Fibroblast of lung (primary cell): ENCODE measurements at regions not wholly inside any gene's neighbourhood (a gene's known extent, or its start where the extent isn't known, plus 50 kb on each side); places are given as distances from the start of the nearest gene placed in this dataset.

Experiments used
- DNase-seq, 2 donors: peaks; one replicate each; pipeline versions ENCODE4 v3.0.0 to v3.0.0-alpha.2; 2010; ENCODE audit warnings: low read depth in 2 of 2
- H2AFZ ChIP-seq: 2 replicates; pipeline ENCODE4 v1.5.1; 2012; ENCODE audit warnings: low read length, control low read depth, inconsistent platforms
- H3K27ac ChIP-seq: 2 replicates; pipeline ENCODE4 v1.5.1; 2011; ENCODE audit warnings: low read length, control low read depth; ENCODE audit not compliant: insufficient read depth
- H3K27me3 ChIP-seq: 2 replicates; pipeline ENCODE4 v1.5.1; 2011; ENCODE audit warnings: mild to moderate bottlenecking, low read length; ENCODE audit not compliant: control insufficient read depth, insufficient read depth
- H3K36me3 ChIP-seq: 2 replicates; pipeline ENCODE4 v1.5.1; 2011; ENCODE audit warnings: low read length; ENCODE audit not compliant: control insufficient read depth, insufficient read depth
- H3K4me1 ChIP-seq: 2 replicates; pipeline ENCODE4 v1.5.1; 2011; ENCODE audit warnings: low read length; ENCODE audit not compliant: control insufficient read depth, insufficient read depth; ENCODE audit errors: extremely low read depth
- H3K4me2 ChIP-seq: 2 replicates; pipeline ENCODE4 v1.5.1; 2011; ENCODE audit warnings: low read length, control low read depth; ENCODE audit not compliant: insufficient read depth; ENCODE audit errors: extremely low read depth
- H3K4me3 ChIP-seq, 4 experiments: fragments of 200-600 bp in 1 of 4; sonication (generic) in 1 of 4; replicated peaks in 1 of 4; 2 replicates each; pipeline ENCODE4 v1.5.1; 2011 to 2016; ENCODE audit warnings: low read length in 4 of 4, low read depth in 3 of 4, mild to moderate bottlenecking in 3 of 4, control low read depth in 2 of 4, inconsistent platforms in 1 of 4, mixed read lengths in 1 of 4; ENCODE audit not compliant: insufficient read depth in 1 of 4; ENCODE audit errors: control extremely low read depth in 1 of 4
- H3K79me2 ChIP-seq: 2 replicates; pipeline ENCODE4 v1.5.1; 2012; ENCODE audit warnings: mild to moderate bottlenecking, low read length, inconsistent platforms; ENCODE audit not compliant: control insufficient read depth, insufficient read depth
- H3K9ac ChIP-seq: 2 replicates; pipeline ENCODE4 v1.5.1; 2011; ENCODE audit warnings: mild to moderate bottlenecking, low read length, control low read depth; ENCODE audit not compliant: insufficient read depth
- H3K9me3 ChIP-seq: 2 replicates; pipeline ENCODE4 v1.5.1; 2012; ENCODE audit warnings: low read depth, low read length; ENCODE audit not compliant: control insufficient read depth, insufficient read depth
- H4K20me1 ChIP-seq: 2 replicates; pipeline ENCODE4 v1.5.1; 2011; ENCODE audit warnings: low read length; ENCODE audit not compliant: control insufficient read depth, insufficient read depth; ENCODE audit errors: extremely low read depth
- CTCF ChIP-seq, 2 donors: IDR thresholded peaks in 1 of 2; conservative IDR thresholded peaks in 1 of 2; 1 replicate in 1 of 2; 2 replicates in 1 of 2; pipeline ENCODE4 v1.5.1; 2011 to 2012; ENCODE audit warnings: low read length in 2 of 2, control low read depth in 1 of 2, inconsistent platforms in 1 of 2, low read depth in 1 of 2, mild to moderate bottlenecking in 1 of 2
- EZH2 ChIP-seq: IDR thresholded peaks from 2 replicates; pipeline ENCODE4 v1.5.1; 2012; ENCODE audit warnings: low read length, control low read depth, mild to moderate bottlenecking; ENCODE audit errors: missing control alignments

- H3K9me3 ChIP-seq: no peaks in the 10 kb centered on the region
- no peak overlapping the region for H3K27ac ChIP-seq
- no peaks in the 10 kb centered on the region for H3K36me3 ChIP-seq
- H2AFZ ChIP-seq: no peak overlapping the region
- no peak overlapping the region for H3K9ac ChIP-seq
- TF ChIP-seq CTCF (conservative IDR thresholded peaks at IDR 0.05 in 1 of 2, IDR thresholded peaks at IDR 0.05 in 1 of 2; ENCODE audit: low read depth in 1 of 2, low read length in 2 of 2): no peak
- no peak for TF ChIP-seq EZH2
- no peak overlapping the region for H3K4me3 ChIP-seq
- peaks cover 8% of the 10 kb centered on the region for H3K4me1 ChIP-seq
- no peaks in the 10 kb centered on the region for H3K27me3 ChIP-seq
- H3K4me2 ChIP-seq: no peak overlapping the region
- no peak for DNase-seq
- H4K20me1 ChIP-seq: no peaks in the 10 kb centered on the region
- no peaks in the 10 kb centered on the region for H3K79me2 ChIP-seq
These were observed 717.3 kb downstream of the EPM2A start for GRCh38 chr6:145018027-145018426.

GRCh38 chr6:145020114-145020513, 715.2 kb downstream of the EPM2A start:
- H3K9ac ChIP-seq: no peak overlapping the region
- no peak overlapping the region for H3K4me3 ChIP-seq
- no peaks in the 10 kb centered on the region for H3K9me3 ChIP-seq
- no peaks in the 10 kb centered on the region for H3K27me3 ChIP-seq
- H2AFZ ChIP-seq: no peak overlapping the region
- no peak overlapping the region for H3K27ac ChIP-seq
- no peaks in the 10 kb centered on the region for H3K36me3 ChIP-seq
- no peak overlapping the region for H3K4me2 ChIP-seq
- H3K79me2 ChIP-seq: no peaks in the 10 kb centered on the region
- peaks cover 8% of the 10 kb centered on the region for H3K4me1 ChIP-seq
- H4K20me1 ChIP-seq: no peaks in the 10 kb centered on the region
- TF ChIP-seq EZH2 (no peak), CTCF (conservative IDR thresholded peaks at IDR 0.05 in 1 of 2, IDR thresholded peaks at IDR 0.05 in 1 of 2; ENCODE audit: low read depth in 1 of 2, low read length in 2 of 2) (no peak)
- DNase-seq: no peak

- Histone ChIP-seq H3K4me1 (peaks cover 6% of the 10 kb centered on the region), H3K4me3 (no peak overlapping the region), H3K4me2 (no peak overlapping the region), H3K36me3 (no peaks in the 10 kb centered on the region), H4K20me1 (no peaks in the 10 kb centered on the region), H3K79me2 (no peaks in the 10 kb centered on the region), H3K9ac (no peak overlapping the region), H3K27ac (no peak overlapping the region), H2AFZ (no peak overlapping the region), H3K27me3 (no peaks in the 10 kb centered on the region), H3K9me3 (no peaks in the 10 kb centered on the region)
- DNase-seq: no peak
- TF ChIP-seq EZH2: no peak
- no peak for TF ChIP-seq CTCF (conservative IDR thresholded peaks at IDR 0.05 in 1 of 2, IDR thresholded peaks at IDR 0.05 in 1 of 2; ENCODE audit: low read depth in 1 of 2, low read length in 2 of 2)
These were observed 714.8 kb downstream of the EPM2A start for GRCh38 chr6:145020543-145020942.
